KBM-7 (cell line): ENCODE measurements at regions not wholly inside any gene's neighbourhood (a gene's known extent, or its start where the extent isn't known, plus 50 kb on each side); places are given as distances from the start of the nearest gene placed in this dataset.

Source experiments
- DNase-seq: peaks from one replicate; pipeline ENCODE4 v3.0.0-alpha.2; 2015
- in situ Hi-C: fragments of 300-500 bp; cut with MboI; formaldehyde crosslinking; loops from 2 replicates; pipeline ENCODE4 v1.14.3; 2020; ENCODE audit warnings: low sequenced_read_pairs, low pct_unique_long_range_greater_than_20kb, mixed read lengths

DNA sequence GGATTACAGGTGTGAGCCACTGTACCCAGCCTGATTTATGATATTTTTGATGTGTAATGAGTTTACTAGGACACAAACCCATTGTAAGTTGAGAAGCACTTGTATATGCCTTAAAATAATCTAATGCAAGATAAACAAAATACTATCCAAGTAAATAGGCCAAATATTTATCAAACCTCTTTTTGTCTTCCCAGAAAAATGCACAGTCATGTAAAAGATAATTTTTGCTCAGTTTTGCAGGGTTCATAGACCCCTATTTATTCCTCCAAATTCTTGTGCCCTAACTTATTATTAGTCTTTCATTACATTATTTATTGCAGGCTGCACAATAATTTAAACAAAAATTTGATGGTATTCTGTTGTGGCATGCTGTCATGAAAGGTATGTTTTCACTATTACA is 1290.7 kb downstream of the STIM2 start:
- DNase-seq = no peak
- in situ Hi-C loops = no loop called here

DNA sequence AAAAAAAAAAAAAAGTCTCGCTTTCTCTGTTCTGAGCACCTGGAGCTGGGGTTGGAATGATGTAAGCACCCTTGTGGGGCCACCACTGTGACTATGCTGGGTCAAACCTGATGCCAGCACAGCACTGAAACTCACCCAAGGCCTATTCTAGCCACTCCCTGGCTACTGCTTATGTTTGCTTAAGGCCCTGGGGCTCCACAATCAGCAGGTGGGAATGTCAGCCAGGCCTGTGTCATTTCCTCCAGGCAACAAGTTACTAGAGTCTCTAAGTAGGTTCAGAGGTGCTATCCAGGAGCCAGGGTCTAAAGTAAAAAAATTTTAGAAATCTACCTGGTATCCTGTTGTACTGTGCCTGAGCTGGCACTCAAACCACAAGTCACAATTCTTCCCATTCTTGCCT is 1306.8 kb downstream of the STIM2 start:
- in situ Hi-C loops = no loop called here
- no peak for DNase-seq

DNA sequence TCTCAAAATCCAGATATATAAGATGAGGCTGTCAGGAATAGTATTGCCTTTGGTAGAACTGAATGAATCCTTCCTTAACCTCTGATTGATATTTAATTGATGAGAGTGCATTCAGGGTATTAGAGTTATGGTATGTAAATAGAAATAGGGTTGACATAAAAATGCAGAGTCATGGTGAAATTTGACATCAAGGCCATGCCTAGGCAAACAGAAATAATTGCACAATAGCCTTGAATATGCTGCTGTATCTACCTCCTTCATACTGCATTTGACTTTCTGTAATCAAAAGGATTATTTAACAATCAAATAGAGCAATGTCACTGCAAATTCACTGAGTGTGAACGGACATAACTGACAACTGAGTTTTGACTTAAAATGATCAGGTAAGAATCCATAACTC is 1316.3 kb downstream of the STIM2 start:
- DNase-seq = no peak
- in situ Hi-C loops = no loop called here

DNA sequence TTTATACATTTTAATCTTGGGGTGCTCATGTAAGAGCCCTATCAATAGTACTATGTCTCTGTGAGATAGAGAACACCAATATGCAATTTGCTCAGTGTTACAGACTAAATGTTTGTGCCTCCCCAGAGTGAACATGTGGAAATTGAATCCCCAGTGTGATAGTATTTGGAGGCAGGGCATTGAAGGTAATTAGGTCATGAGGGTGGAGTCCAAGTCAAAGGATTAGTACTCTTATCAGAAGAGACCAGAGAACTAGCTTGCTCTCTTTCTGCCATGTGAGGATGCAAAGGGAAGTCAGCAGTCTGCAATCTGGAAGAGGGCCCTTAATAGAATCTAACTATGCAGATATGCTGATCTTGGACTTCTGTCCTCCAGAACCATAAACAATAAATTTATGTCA is 1317.0 kb downstream of the STIM2 start:
- in situ Hi-C loops = no loop called here
- no peak for DNase-seq

DNA sequence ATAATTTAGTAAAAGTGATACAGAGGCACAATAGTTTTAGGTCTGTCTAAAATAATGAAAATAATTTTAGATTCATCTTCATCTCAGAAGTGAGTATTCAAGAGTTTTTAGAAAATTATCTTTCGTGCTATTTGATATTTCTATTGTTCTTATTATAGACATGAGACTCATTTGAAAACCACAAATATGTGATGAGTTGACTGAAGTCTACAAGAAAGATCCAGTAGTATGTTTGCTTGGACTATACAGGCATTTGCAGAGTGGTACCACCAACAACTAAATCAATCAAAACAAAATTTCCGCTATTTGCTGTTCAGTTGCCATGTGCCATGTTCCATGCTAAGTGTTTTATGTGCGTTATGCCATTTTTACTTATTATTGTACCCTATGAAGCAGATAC is 1318.5 kb downstream of the STIM2 start:
- in situ Hi-C loops = no loop called here
- DNase-seq = no peak

DNA sequence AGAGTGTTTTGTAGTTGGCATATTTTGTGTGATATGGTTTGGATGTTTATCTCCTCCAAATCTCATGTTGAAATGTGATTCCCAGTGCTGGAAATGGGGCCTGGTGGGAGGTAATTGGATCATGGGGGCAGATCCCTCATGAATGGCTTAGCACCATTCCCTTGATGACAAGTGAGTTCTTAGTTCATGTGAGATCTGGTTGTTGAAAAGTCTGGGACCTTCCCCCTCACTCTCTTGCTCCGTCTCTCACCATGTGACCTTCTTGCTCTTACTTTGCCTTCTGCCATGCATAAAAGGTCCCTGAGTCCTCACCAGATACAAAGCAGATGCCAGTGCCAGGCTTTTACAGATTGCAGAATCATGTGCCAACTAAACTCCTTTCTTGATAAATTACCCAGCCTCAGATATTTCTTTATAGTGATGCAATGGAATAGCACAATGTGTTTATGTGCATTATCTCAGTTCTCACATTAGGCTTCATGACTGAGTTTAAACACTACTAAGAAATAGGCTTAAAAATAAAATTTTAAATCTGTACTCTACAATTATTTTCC is 1348.8 kb downstream of the STIM2 start:
- in situ Hi-C loops = no loop called here
- DNase-seq = no peak

DNA sequence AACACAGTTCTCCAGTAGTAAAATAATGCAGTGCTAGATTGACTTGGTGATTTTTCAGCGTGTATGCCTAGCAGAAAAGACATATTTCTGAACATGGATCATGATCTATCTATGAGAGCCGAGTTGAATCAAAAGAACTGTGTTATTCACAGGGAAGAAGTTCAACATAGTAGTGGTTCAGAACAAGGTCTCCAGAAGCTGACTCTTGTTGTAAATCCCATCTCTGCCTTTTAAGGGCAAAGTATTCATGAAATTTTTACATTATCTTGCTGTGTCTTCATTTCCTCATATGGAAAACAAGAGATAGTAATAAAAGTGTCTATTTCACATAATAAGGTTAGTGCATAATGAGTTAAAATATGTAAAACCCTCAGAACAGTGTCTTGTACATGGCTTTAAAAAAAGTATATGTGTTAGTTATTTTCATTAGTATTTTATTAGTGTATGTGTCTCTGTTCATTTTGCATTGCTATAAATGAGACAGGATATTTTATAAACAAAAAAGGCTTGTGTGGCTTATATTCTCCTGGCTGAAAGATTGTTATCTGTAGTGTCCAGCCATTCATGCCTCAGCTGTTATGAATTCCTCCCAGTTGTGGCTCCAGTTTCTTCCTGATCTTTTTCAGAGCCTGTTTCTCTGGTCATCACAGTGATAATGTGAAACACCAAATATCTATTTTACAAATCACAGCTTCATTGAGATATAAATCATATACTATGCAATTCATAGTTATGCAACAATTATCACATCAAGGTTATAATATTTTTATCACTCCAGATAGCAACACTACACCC is 1351.2 kb downstream of the STIM2 start:
- no peak for DNase-seq
- in situ Hi-C loops = no loop called here

DNA sequence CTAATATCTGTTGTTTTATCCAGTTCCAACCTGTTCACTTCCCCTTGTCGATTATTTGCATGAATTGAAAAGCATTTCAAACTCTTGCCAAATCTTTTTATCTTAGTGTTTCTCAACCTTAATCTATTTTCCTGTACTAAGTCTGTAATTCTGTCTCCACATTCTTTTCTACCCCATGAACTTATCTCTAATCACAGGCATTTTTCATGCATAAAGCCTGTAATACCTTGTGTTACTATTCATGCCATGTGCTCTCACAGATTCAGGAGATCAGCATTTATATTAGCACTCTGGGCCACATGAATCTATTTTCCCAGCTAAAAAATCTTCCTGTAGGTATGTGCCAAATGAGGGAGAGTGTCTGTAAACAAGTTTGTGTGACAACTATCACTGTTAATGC is 1360.9 kb downstream of the STIM2 start:
- DNase-seq = no peak
- in situ Hi-C loops = no loop called here

DNA sequence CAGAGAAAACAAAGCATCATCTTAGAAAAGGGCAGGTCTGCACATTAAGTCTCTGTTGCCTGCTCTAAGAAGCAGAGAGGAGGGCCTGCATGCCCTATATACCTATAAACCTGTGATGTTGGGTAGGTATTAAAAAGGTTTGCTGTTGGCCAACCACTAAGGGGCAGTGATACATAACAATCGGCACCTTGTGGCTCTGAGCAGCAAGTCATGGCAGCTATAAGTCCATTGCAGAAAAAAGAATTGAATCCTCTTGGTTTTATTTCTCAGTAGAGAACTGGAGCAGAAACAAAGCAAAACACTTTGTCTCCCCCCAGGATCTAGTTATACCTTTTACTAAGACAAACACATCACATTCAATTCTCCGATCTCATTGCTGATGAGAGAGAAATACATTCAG is 1364.4 kb downstream of the STIM2 start:
- in situ Hi-C loops = no loop called here
- no peak for DNase-seq

DNA sequence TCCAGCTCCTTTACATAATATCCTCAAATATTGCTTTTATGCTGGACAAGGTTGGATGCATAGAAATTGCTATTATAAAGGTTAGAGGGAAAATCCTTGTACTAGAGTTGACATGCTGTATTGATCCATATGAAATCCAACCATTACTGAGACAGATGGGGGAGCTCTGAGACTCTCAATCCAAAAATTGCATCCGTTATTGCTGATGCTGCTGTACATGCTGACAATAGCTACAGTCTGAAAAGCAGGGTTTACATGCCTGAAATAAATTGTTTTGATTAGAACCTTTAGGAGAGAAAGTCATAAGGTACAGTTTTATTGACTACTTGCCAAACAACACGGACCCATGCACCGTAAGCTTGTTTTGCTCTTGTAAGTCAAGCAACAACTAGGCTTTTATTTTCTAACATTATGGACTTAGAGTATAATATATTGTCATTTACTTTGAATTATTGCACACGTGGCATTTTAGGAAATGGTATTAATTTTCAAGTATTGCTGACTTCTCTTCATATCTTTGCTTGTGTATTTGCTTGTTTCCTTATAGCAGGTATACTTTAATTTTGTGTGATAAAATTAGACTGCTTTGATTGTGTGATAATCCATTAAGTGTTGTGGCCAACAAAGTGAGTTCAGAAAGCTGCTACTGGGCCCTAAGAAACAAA is 1365.2 kb downstream of the STIM2 start:
- in situ Hi-C loops = no loop called here

DNA sequence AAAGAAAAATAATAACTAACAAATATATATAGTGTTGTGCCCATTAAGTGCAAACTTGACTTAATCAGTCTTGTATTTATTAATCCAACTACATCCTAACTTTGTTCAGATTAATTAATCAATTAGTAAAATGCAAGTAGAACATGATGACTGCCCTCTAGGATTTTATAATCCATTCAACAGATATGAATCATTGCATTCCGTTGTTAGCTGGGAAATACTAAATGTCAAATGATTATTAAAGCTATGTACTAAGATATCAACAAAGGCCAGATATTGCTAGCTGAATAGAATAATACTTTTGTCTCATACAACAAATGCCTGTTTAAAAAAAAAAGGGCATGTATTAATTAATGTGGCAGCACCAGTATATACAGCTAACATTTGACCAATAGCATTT is 1366.3 kb downstream of the STIM2 start:
- in situ Hi-C loops = no loop called here
- DNase-seq = no peak

More for the DNA sequence above, 1365.2 kb downstream of the STIM2 start:
- DNase-seq = no peak

DNA sequence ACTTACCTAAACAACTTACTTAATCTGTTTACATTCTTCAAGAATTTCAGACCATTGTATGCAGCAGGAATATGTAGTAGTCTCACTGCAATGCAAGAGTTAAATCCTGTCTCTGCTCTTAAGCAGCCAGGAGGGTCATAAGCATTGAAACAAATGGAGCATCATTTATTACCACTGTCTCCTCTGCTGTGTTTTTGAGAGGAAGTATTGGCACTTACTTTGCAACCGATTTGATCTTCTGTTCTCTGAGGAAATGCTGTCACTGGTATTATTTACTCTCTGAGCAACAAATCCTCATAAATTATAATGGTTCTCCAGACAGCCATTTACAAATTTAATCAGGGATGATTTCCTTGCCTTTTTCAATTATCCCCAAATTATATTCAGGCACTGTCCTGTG is 1367.1 kb downstream of the STIM2 start:
- no peak for DNase-seq
- in situ Hi-C loops = no loop called here

DNA sequence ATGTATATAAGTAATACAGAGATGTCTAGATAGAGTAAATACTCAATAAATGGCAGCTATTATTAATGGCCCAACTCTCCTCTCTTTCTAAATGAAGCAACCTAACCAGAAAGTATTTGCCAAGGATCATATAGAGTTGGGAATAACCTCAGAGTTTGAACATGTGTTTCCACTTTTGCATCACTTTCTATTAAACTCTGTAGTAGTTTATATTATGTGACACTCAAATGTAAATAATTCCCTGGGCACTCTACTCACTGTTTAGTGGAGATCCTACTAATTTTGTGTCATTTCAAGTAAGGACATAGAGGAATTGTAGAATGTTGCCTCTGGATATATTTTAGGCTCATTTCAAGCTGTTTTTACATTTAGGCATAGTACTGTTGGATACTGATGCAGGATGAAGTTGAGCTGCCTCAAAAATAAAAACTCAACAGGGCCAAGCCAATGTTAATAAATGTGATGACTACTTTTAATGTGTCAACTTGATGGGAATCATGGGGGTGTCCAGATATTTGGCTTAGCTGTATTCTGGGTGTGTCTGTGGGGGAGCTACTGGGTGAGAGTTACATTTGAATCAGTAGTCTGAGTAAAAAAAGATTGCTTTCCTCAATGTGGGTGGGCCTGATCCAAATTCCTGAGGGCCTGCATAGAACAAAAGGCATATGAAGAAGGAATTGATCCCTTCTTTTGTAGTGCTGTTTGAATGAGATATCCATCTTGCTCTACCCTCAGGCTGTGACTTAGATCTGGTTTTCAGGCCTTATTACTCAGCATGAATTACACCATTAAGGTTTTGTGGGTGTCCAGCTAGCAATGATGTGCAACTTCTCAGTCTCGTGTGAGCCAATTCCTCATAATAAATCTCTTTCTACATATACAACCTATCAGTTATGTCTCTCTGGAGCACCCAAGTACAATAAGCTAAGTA is 1368.2 kb downstream of the STIM2 start:
- in situ Hi-C loops = no loop called here

DNA sequence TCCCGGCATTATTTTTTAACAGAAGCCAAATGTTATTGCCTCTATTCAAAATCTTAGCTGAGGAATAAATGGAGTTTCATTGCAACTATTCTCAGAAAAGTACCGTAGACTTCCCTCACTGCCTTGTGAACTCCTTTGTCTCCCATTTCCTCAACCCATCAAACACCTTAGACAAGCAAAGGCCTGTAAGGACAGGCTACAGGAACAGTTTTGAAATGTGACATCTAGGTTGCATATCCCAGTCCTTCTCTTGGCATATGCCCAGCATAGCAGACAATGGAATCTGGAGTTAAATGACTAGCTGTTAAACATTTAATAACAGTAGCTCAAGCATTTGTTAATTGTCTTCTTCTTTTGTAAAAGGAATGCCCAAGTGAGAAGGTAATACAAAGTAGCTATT is 1371.7 kb downstream of the STIM2 start:
- no peak for DNase-seq
- in situ Hi-C loops = no loop called here

More for the DNA sequence above, 1368.2 kb downstream of the STIM2 start:
- no peak for DNase-seq

DNA sequence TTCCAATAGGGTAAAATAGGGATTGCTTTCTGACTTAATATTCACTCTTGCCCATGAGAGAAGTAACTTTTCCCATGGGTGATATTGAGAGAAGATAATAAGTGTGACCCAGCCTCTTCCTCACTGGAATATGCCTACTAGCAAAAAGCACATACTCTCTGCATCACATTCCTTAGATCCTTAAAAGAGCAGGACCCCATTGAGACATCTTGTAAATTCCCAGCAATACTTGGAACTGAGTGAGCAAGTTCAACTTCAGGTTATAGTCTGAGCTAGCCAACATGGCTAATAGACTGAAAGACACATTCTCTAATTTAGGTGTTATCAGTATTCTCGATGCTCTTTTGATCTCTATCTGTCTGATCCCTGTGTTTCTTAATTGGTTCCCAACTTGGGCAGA is 1372.3 kb downstream of the STIM2 start:
- DNase-seq = no peak
- in situ Hi-C loops = no loop called here

DNA sequence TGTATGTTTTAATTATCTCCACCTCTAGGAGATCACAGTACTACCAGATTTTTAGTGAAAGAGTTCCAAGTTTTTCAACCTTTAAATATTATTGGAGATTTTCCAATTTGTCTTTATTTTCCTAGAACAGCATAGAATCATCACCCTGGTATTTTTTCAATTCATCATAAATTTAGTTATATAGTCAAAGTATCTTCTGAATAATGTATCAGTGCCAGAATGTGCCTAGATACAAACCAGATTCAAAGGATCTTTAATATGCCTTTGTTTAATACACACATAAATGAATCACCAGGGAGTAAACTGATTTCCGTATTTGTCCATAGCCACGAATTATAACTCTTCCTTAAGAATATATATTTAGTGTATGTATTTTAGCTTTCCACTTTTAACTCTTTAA is 1373.1 kb downstream of the STIM2 start:
- in situ Hi-C loops = no loop called here
- DNase-seq = no peak

DNA sequence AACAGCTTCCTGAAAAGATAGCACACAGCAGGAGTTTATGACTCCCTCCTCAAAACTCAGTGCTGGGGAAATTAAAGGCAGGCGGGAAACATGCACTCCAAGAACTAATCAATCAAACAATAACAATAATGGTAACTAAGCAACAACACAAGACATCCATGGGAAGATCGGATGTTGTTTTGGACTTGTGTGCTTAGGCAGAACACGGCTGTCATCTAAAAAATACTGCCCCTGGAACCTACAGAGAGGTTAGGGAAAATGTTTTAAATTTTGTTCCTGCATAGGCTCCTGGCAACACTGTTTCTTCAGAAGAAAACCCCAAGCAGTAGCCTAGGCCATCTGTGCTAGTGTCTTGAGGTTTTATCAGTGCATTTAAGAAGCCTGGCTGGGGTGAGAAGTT is 1378.2 kb downstream of the STIM2 start:
- in situ Hi-C loops = no loop called here

DNA sequence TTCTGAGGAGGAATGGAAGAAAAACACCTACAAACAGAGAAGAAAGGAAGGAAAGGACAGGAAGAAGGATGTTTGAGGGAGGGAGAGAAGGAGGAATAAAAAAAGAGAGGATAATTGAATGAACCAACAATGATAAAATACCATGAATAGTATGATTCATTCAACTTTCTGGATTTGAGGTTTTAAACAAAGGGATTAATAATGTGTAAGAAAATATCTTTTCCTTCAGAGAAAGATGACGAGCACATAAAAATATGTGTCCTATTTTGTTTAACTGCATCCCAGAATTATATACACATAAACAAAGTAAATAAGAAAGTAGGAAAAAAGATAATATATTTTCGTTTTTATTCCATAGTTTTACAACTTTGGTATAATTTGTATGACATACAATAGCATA is 1380.4 kb downstream of the STIM2 start:
- no peak for DNase-seq
- in situ Hi-C loops = no loop called here

More for the DNA sequence above, 1378.2 kb downstream of the STIM2 start:
- DNase-seq = no peak

DNA sequence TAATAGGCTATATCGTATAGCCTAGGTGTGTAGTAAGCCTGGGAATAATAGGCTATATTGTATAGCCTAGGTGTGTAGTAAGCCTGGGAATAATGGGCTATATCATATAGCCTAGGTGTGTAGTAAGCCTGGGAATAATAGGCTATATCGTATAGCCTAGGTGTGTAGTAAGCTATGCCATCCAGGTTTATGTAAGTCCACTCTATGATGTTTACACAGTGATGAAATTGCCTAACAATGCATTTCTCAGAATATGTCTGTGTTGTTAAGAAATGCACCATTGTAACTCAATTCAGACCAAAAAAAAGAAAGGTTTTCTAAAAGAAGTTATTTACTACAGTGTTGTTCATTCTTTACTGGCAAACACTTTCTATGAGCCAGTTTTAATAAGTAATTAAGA is 1387.2 kb downstream of the STIM2 start:
- in situ Hi-C loops = no loop called here
- no peak for DNase-seq

DNA sequence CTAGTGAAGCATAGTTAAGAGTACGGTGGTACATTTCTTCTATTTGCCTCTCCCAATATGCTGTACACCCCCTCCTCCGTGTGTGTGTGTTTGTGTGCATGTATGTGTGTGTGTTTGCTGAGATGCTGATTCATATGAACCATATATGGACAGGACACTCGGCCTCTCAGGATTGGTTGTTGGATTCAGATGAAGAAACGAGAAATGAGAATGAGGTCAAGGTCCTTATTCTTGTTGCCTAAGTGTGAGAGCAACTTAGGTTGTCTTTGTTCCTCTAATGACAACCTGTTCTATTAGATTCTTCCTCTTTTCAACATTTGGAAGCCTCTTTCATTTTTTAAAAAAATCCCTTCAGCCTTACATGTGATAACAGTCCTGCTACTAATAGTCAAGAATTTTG is 1387.6 kb downstream of the STIM2 start:
- DNase-seq = no peak
- in situ Hi-C loops = no loop called here
